K562 (cell line): ENCODE measurements at regions not wholly inside any gene's neighbourhood (a gene's known extent, or its start where the extent isn't known, plus 50 kb on each side); places are given as distances from the start of the nearest gene placed in this dataset.

Experiments
- BMI1 ChIP-seq: fragments of 150-350 bp; IDR thresholded peaks from 2 replicates; pipeline ENCODE4 v1.6.1; 2014; ENCODE audit warnings: low read length
- CREM ChIP-seq: IDR thresholded peaks from 2 replicates; pipeline ENCODE4 v1.6.1; 2014; ENCODE audit warnings: antibody characterized with exemption, low read depth
- CTCFL ChIP-seq: IDR thresholded peaks from 2 replicates; pipeline ENCODE4 v1.6.1; 2011; ENCODE audit warnings: borderline replicate concordance, low read depth, mild to moderate bottlenecking, moderate library complexity, low read length; ENCODE audit not compliant: insufficient read depth, poor library complexity, severe bottlenecking
- DMBX1 ChIP-seq: fragments of 250-450 bp; sonication (Bioruptor Pico); IDR thresholded peaks from 2 replicates; pipeline ENCODE4 v1.8.0; 2022; ENCODE audit warnings: inconsistent platforms, mild to moderate bottlenecking, moderate library complexity, borderline replicate concordance
- HEY1 ChIP-seq: fragments of 250-450 bp; sonication (Bioruptor Pico); IDR thresholded peaks from 2 replicates; pipeline ENCODE4 v1.5.0; 2020; ENCODE audit warnings: mild to moderate bottlenecking, moderate library complexity, borderline replicate concordance
- MED1 ChIP-seq: sonication (generic); formaldehyde crosslinking; IDR thresholded peaks from 2 replicates; pipeline ENCODE4 v1.8.1; 2023; ENCODE audit warnings: missing genetic modification reagents, borderline replicate concordance
- MEIS2 ChIP-seq: fragments of 450-650 bp; IDR thresholded peaks from 2 replicates; pipeline ENCODE4 v1.6.1; 2014; ENCODE audit warnings: mild to moderate bottlenecking; ENCODE audit not compliant: partially characterized antibody
- POU5F1 ChIP-seq: fragments of 150-350 bp; IDR thresholded peaks from 2 replicates; pipeline ENCODE4 v1.6.1; 2014; ENCODE audit warnings: borderline replicate concordance, low read length, low read depth, mild to moderate bottlenecking; ENCODE audit not compliant: partially characterized antibody
- REST ChIP-seq, 2 experiments: fragments of 450-650 bp; formaldehyde crosslinking in 1 of 2; IDR thresholded peaks; 2 replicates each; pipeline versions ENCODE4 v1.4.0 to v1.6.1; 2014 to 2020; ENCODE audit warnings: mild to moderate bottlenecking in 2 of 2, borderline replicate concordance in 1 of 2, low read depth in 1 of 2
- RFX1 ChIP-seq: fragments of 450-650 bp; IDR thresholded peaks from 2 replicates; pipeline ENCODE4 v1.6.1; 2016; ENCODE audit warnings: mild to moderate bottlenecking, moderate library complexity
- RHOXF2B ChIP-seq: fragments of 250-450 bp; sonication (Bioruptor Pico); conservative IDR thresholded peaks from 2 replicates; pipeline ENCODE4 v1.5.1; 2021
- SNIP1 ChIP-seq: fragments of 450-650 bp; IDR thresholded peaks from 2 replicates; pipeline ENCODE4 v1.7.1; 2017; ENCODE audit warnings: low read depth, mild to moderate bottlenecking
- XRCC4 ChIP-seq: IDR thresholded peaks from one replicate; pipeline ENCODE4 v1.6.1; 2011; ENCODE audit not compliant: insufficient read depth, insufficient read length; ENCODE audit errors: extremely low read depth
- ZNF217 ChIP-seq: sonication (generic); formaldehyde crosslinking; IDR thresholded peaks from 2 replicates; pipeline ENCODE4 v1.8.0; 2022; ENCODE audit warnings: mild to moderate bottlenecking, missing genetic modification reagents
- ZNF395 ChIP-seq: fragments of 200-800 bp; sonication (Bioruptor generic); IDR thresholded peaks from 2 replicates; pipeline ENCODE4 v1.6.1; 2017; ENCODE audit warnings: missing genetic modification characterization, missing compliant biosample characterization
- ZNF41 ChIP-seq: fragments of 250-450 bp; sonication (Bioruptor Pico); conservative IDR thresholded peaks from 2 replicates; pipeline ENCODE4 v1.4.0; 2020; ENCODE audit warnings: mild to moderate bottlenecking
- ZNF57 ChIP-seq: fragments of 450-650 bp; formaldehyde crosslinking; IDR thresholded peaks from 2 replicates; pipeline ENCODE4 v1.4.0; 2020; ENCODE audit warnings: mild to moderate bottlenecking, moderate library complexity
- ZNF644 ChIP-seq: fragments of 200-800 bp; sonication (Bioruptor generic); IDR thresholded peaks from 2 replicates; pipeline ENCODE4 v1.6.1; 2016; ENCODE audit warnings: low read depth, missing genetic modification characterization, missing compliant biosample characterization

- no peak for TF ChIP-seq POU5F1
- no peak for TF ChIP-seq ZNF217 (CRISPR knock-in tag)
- no peak for TF ChIP-seq ZNF57 (CRISPR knock-in tag)
- no peak for TF ChIP-seq XRCC4
- peak; percentile 44; the same call in 1 of the 2 replicates for TF ChIP-seq CREM
- no peak for TF ChIP-seq DMBX1 (CRISPR knock-in tag)
- TF ChIP-seq ZNF395: no peak
- peak; percentile 96 for TF ChIP-seq REST (IDR thresholded peaks at IDR 0.05; ENCODE audit: borderline replicate concordance)
- TF ChIP-seq REST (CRISPR knock-in tag; IDR thresholded peaks at IDR 0.05; ENCODE audit: low read depth): no peak
- TF ChIP-seq RFX1: no peak
- no peak for TF ChIP-seq HEY1
- TF ChIP-seq BMI1: peak; percentile 24; the same call in 1 of the 2 replicates
- TF ChIP-seq RHOXF2B (CRISPR knock-in tag): no peak
- no peak for TF ChIP-seq ZNF644 (tag)
- TF ChIP-seq ZNF41 (CRISPR knock-in tag): no peak
- TF ChIP-seq MEIS2: peak; percentile 41
- TF ChIP-seq CTCFL: peak; percentile 39
- TF ChIP-seq SNIP1: no peak
- TF ChIP-seq MED1 (CRISPR knock-in tag): no peak
Observed at GRCh38 chr6:154675602-154676088, 57.6 kb upstream of the SCAF8 start (continued).
